ENCODE measurements at regions not wholly inside any gene's neighbourhood (a gene's known extent, or its start where the extent isn't known, plus 50 kb on each side); places are given as distances from the start of the nearest gene placed in this dataset.

- no peak for TF ChIP-seq CTCF (IDR thresholded peaks at IDR 0.05)
- TF ChIP-seq POLR2A (IDR thresholded peaks at IDR 0.05) = no peak
Measured at GRCh38 chr1:55559842-55560241, 344.7 kb upstream of the USP24 start.

Data from prostate gland (tissue), 2 donors.